ENCODE measurements at regions not wholly inside any gene's neighbourhood (a gene's known extent, or its start where the extent isn't known, plus 50 kb on each side); places are given as distances from the start of the nearest gene placed in this dataset.

DNA sequence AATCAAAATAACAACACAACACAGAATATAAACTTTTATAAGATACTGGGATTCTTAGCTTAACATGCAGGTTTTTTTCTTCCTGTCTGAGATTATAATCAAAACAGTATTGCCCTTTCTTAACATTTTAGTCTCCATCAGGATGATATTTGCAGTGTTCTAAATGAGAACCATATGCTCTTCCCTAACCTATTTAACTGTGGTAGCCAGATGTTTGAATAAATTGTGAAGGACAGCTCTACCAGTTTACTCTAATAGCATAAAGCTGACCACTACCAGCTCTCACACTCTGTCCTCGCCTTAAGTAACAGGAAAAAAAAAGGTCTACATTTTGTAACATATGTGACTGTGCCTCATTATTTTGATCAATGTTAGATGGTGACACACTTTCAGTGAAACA, 618.7 kb upstream of the SGCG start:
- no peaks in the 10 kb centered on the region for H3K9me3 ChIP-seq

DNA sequence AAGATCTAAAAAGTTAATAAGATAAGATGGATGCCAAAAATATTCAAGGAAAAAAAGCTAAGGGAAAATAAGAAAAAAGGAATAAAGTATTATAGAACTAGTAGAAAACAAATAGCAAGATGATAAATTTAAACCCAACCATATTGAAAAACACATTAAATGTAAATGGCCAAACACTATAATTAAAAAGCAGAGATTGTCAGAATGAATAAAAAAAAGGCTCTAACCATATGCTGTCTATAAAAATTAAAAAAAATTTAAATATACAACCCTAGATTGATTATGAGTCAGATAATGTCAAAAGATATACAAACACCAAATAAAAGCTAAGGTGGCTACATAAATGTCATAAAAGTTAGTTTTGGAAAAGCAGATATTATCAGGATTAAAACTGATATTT, 617.5 kb upstream of the SGCG start:
- Histone ChIP-seq H3K27me3 (no peaks in the 10 kb centered on the region), H3K27ac (no peak overlapping the region), H3K36me3 (no peaks in the 10 kb centered on the region), H3K9me3 (no peaks in the 10 kb centered on the region), H3K4me3 (ENCODE audit: low read depth in 1 of 2, low read length in 1 of 2) (no peak overlapping the region), H3K4me1 (ENCODE audit: control insufficient read depth in 1 of 2, insufficient read depth in 1 of 2, low read depth in 1 of 2, low read length in 1 of 2) (no peaks in the 10 kb centered on the region)
- TF ChIP-seq, protein P1, sequence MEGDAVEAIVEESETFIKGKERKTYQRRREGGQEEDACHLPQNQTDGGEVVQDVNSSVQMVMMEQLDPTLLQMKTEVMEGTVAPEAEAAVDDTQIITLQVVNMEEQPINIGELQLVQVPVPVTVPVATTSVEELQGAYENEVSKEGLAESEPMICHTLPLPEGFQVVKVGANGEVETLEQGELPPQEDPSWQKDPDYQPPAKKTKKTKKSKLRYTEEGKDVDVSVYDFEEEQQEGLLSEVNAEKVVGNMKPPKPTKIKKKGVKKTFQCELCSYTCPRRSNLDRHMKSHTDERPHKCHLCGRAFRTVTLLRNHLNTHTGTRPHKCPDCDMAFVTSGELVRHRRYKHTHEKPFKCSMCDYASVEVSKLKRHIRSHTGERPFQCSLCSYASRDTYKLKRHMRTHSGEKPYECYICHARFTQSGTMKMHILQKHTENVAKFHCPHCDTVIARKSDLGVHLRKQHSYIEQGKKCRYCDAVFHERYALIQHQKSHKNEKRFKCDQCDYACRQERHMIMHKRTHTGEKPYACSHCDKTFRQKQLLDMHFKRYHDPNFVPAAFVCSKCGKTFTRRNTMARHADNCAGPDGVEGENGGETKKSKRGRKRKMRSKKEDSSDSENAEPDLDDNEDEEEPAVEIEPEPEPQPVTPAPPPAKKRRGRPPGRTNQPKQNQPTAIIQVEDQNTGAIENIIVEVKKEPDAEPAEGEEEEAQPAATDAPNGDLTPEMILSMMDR (IDR thresholded peaks at IDR 0.05): no peak

More for the DNA sequence above, 618.7 kb upstream of the SGCG start:
- Histone ChIP-seq H3K36me3 (no peaks in the 10 kb centered on the region), H3K27ac (no peak overlapping the region), H3K4me3 (ENCODE audit: low read depth in 1 of 2, low read length in 1 of 2) (no peak overlapping the region), H3K27me3 (no peaks in the 10 kb centered on the region), H3K4me1 (ENCODE audit: control insufficient read depth in 1 of 2, insufficient read depth in 1 of 2, low read depth in 1 of 2, low read length in 1 of 2) (no peaks in the 10 kb centered on the region)
- TF ChIP-seq, protein P1 (IDR thresholded peaks at IDR 0.05): no peak

DNA sequence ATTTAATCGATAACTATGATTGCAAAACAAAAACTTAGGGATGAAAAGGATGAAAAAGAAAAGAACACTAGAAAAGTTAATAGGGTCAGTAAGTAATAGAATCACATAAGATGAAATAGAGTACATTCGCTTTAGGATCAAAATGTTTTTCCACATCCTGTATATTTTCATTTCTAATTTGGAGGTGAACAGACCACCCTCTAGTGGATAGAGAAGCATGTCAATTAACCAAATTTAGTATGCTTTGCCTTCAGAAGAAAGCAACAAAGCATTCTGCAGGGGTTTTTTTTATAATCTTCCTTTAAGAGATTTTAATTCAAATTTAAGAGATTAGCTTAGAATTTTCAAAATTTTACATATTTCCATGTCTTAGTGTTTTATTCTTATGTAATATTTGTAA, 611.0 kb upstream of the SGCG start:
- H3K4me3 ChIP-seq (ENCODE audit: low read depth in 1 of 2, low read length in 1 of 2): no peak overlapping the region
- no peaks in the 10 kb centered on the region for H3K27me3 ChIP-seq
- TF ChIP-seq, protein P1 (IDR thresholded peaks at IDR 0.05): no peak
- no peaks in the 10 kb centered on the region for H3K36me3 ChIP-seq
- H3K4me1 ChIP-seq (ENCODE audit: control insufficient read depth in 1 of 2, insufficient read depth in 1 of 2, low read depth in 1 of 2, low read length in 1 of 2): no peaks in the 10 kb centered on the region
- H3K9me3 ChIP-seq: no peaks in the 10 kb centered on the region
- H3K27ac ChIP-seq: no peak overlapping the region

DNA sequence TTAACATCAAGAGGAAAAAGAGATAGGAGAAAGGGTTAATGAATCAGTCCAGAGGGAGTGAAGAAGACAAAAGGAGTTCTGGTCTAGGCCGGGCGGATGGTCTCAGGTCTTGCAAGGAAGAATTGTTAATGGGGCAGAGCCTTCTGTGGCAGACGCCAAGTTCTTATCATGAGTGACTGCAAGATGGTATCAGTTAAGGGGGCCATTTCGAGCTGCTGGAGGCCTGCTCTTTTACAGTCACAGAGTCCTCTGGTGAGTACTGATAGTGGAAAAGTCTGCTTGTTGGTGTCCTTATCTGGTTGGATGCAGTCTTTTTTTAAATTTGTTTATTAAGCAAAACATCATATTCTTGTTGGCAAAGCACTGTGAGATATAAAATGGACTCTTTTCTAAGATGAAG, 590.9 kb upstream of the SGCG start:
- no peaks in the 10 kb centered on the region for H3K9me3 ChIP-seq
- no peak overlapping the region for H3K4me3 ChIP-seq (ENCODE audit: low read depth in 1 of 2, low read length in 1 of 2)
- H3K27me3 ChIP-seq: no peaks in the 10 kb centered on the region
- H3K36me3 ChIP-seq: no peaks in the 10 kb centered on the region
- TF ChIP-seq, protein P1 (IDR thresholded peaks at IDR 0.05): no peak
- no peaks in the 10 kb centered on the region for H3K4me1 ChIP-seq (ENCODE audit: control insufficient read depth in 1 of 2, insufficient read depth in 1 of 2, low read depth in 1 of 2, low read length in 1 of 2)
- H3K27ac ChIP-seq: no peak overlapping the region

DNA sequence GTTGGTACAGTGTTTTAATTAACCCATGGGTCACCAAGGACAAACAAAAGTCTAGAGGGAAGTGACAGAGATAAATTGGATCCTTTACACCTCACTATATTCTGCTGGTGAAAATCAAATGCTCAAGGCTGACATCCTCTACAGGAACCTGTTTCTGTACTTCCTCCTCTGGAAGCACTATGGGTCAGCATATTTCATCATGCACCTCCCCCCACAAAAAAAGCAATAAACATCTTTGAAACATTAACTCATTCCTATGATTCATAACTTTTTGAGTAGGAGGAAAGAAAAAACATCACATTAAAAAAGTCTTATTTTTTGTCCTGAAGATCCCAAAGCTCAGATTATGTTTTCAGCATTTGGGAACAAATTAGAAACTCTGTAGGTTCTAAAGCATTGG, 588.3 kb upstream of the SGCG start:
- H3K4me1 ChIP-seq (ENCODE audit: control insufficient read depth in 1 of 2, insufficient read depth in 1 of 2, low read depth in 1 of 2, low read length in 1 of 2): no peaks in the 10 kb centered on the region
- no peaks in the 10 kb centered on the region for H3K36me3 ChIP-seq
- H3K27me3 ChIP-seq: no peaks in the 10 kb centered on the region
- no peaks in the 10 kb centered on the region for H3K9me3 ChIP-seq
- H3K4me3 ChIP-seq (ENCODE audit: low read depth in 1 of 2, low read length in 1 of 2): no peak overlapping the region
- TF ChIP-seq, protein P1 (IDR thresholded peaks at IDR 0.05): no peak
- no peak overlapping the region for H3K27ac ChIP-seq

DNA sequence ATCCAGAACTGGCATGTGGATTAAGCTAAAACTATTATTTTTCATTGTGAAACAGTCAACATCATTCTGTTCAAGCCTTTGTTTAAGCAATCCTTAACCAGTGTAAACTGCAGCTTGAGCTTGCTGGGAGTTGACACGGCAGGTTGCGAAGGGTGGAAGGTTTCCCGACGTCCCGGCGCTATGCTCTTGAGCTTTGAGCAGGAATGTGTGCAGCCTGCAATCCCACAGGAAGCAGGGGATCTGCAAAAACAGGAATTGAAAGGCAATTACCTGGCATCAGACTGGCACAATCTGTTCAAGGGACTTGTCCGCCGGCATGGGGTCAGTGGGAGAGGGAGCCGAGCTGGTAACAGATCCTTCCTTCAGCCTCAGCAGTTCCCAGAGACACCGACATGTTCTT, 586.7 kb upstream of the SGCG start:
- H3K36me3 ChIP-seq: no peaks in the 10 kb centered on the region
- H3K27ac ChIP-seq: no peak overlapping the region
- H3K4me1 ChIP-seq (ENCODE audit: control insufficient read depth in 1 of 2, insufficient read depth in 1 of 2, low read depth in 1 of 2, low read length in 1 of 2): no peaks in the 10 kb centered on the region
- no peak overlapping the region for H3K4me3 ChIP-seq (ENCODE audit: low read depth in 1 of 2, low read length in 1 of 2)
- no peaks in the 10 kb centered on the region for H3K9me3 ChIP-seq
- TF ChIP-seq, protein P1 (IDR thresholded peaks at IDR 0.05): no peak
- H3K27me3 ChIP-seq: no peaks in the 10 kb centered on the region
